ENCODE measurements at regions not wholly inside any gene's neighbourhood (a gene's known extent, or its start where the extent isn't known, plus 50 kb on each side); places are given as distances from the start of the nearest gene placed in this dataset.

GRCh38 chr22:48250286-48250895 lies 1487.9 kb downstream of the TBC1D22A start:
- peak overlapping the region; percentile 99 for H3K27ac ChIP-seq
- TF ChIP-seq POLR2AphosphoS5 (IDR thresholded peaks at IDR 0.05; ENCODE audit: borderline replicate concordance, low read depth, low read length) (no peak), FOXP2 (optimal IDR thresholded peaks at IDR 0.05; ENCODE audit: control extremely low read depth, extremely low read length, insufficient read depth) (no peak), EZH2 (IDR thresholded peaks at IDR 0.05) (no peak)
- H3K9ac ChIP-seq (ENCODE audit: insufficient read length) = peak overlapping the region; percentile 67

GRCh38 chr22:48249713-48250268 lies 1487.3 kb downstream of the TBC1D22A start:
- H3K27ac ChIP-seq = peak overlapping the region; percentile 99
- no peaks in the 10 kb centered on the region for H3K9me3 ChIP-seq (ENCODE audit: low read depth, low read length)
- DNase-seq (ENCODE audit: low read depth, low spot score) = peak; percentile 94
- H3K9ac ChIP-seq (ENCODE audit: insufficient read length) = peak overlapping the region; percentile 67
- no peak for TF ChIP-seq EZH2 (IDR thresholded peaks at IDR 0.05)
- peak; percentile 56 for TF ChIP-seq FOXP2 (optimal IDR thresholded peaks at IDR 0.05; ENCODE audit: control extremely low read depth, extremely low read length, insufficient read depth)
- H3K36me3 ChIP-seq (ENCODE audit: insufficient read depth, low read length) = no peaks in the 10 kb centered on the region
- peak overlapping the region; percentile 60 for H3K4me3 ChIP-seq

More at GRCh38 chr22:48250286-48250895, 1487.9 kb downstream of the TBC1D22A start:
- H3K9me3 ChIP-seq (ENCODE audit: low read depth, low read length) = no peaks in the 10 kb centered on the region
- peak overlapping the region; percentile 60 for H3K4me3 ChIP-seq
- no peaks in the 10 kb centered on the region for H3K36me3 ChIP-seq (ENCODE audit: insufficient read depth, low read length)
- no peak for DNase-seq (ENCODE audit: low read depth, low spot score)

- peak; percentile 90 for DNase-seq (ENCODE audit: low read depth, low spot score)
- TF ChIP-seq POLR2AphosphoS5 (IDR thresholded peaks at IDR 0.05; ENCODE audit: borderline replicate concordance, low read depth, low read length) (0 out of 2 replicates have a peak, but pooled peaks have one; percentile 15), FOXP2 (optimal IDR thresholded peaks at IDR 0.05; ENCODE audit: control extremely low read depth, extremely low read length, insufficient read depth) (no peak)
- H3K4me3 ChIP-seq = peak overlapping the region; percentile 71
- no peaks in the 10 kb centered on the region for H3K9me3 ChIP-seq (ENCODE audit: low read depth, low read length)
- peak overlapping the region; percentile 99 for H3K27ac ChIP-seq
- H3K36me3 ChIP-seq (ENCODE audit: insufficient read depth, low read length) = no peaks in the 10 kb centered on the region
- peak overlapping the region; percentile 65 for H3K9ac ChIP-seq (ENCODE audit: insufficient read length)
Observed at GRCh38 chr22:48248901-48249455, 1486.5 kb downstream of the TBC1D22A start.

GRCh38 chr22:48247829-48248228 lies 1485.4 kb downstream of the TBC1D22A start:
- no peaks in the 10 kb centered on the region for H3K36me3 ChIP-seq (ENCODE audit: insufficient read depth, low read length)
- peak overlapping the region; percentile 99 for H3K27ac ChIP-seq
- DNase-seq (ENCODE audit: low read depth, low spot score) = no peak

GRCh38 chr22:48245196-48245485 lies 1482.7 kb downstream of the TBC1D22A start:
- no peak overlapping the region for H3K4me3 ChIP-seq
- DNase-seq (ENCODE audit: low read depth, low spot score) = no peak
- no peaks in the 10 kb centered on the region for H3K9me3 ChIP-seq (ENCODE audit: low read depth, low read length)
- no peak overlapping the region for H3K27ac ChIP-seq
- TF ChIP-seq EZH2 (IDR thresholded peaks at IDR 0.05) = no peak
- TF ChIP-seq POLR2AphosphoS5 (IDR thresholded peaks at IDR 0.05; ENCODE audit: borderline replicate concordance, low read depth, low read length) = no peak
- no peak for TF ChIP-seq FOXP2 (optimal IDR thresholded peaks at IDR 0.05; ENCODE audit: control extremely low read depth, extremely low read length, insufficient read depth)
- H3K9ac ChIP-seq (ENCODE audit: insufficient read length) = no peak overlapping the region
- no peaks in the 10 kb centered on the region for H3K36me3 ChIP-seq (ENCODE audit: insufficient read depth, low read length)

More at GRCh38 chr22:48247829-48248228, 1485.4 kb downstream of the TBC1D22A start:
- no peaks in the 10 kb centered on the region for H3K9me3 ChIP-seq (ENCODE audit: low read depth, low read length)
- H3K9ac ChIP-seq (ENCODE audit: insufficient read length) = peak overlapping the region; percentile 74
- no peak overlapping the region for H3K4me3 ChIP-seq
- TF ChIP-seq EZH2 (IDR thresholded peaks at IDR 0.05) = no peak
- TF ChIP-seq POLR2AphosphoS5 (IDR thresholded peaks at IDR 0.05; ENCODE audit: borderline replicate concordance, low read depth, low read length) = no peak
- no peak for TF ChIP-seq FOXP2 (optimal IDR thresholded peaks at IDR 0.05; ENCODE audit: control extremely low read depth, extremely low read length, insufficient read depth)

GRCh38 chr22:48244388-48245195 lies 1482.1 kb downstream of the TBC1D22A start:
- TF ChIP-seq POLR2AphosphoS5 (IDR thresholded peaks at IDR 0.05; ENCODE audit: borderline replicate concordance, low read depth, low read length) = no peak
- no peak for TF ChIP-seq EZH2 (IDR thresholded peaks at IDR 0.05)
- TF ChIP-seq FOXP2 (optimal IDR thresholded peaks at IDR 0.05; ENCODE audit: control extremely low read depth, extremely low read length, insufficient read depth) = no peak
- DNase-seq (ENCODE audit: low read depth, low spot score) = no peak
- no peak overlapping the region for H3K4me3 ChIP-seq
- no peaks in the 10 kb centered on the region for H3K9me3 ChIP-seq (ENCODE audit: low read depth, low read length)
- H3K27ac ChIP-seq = no peak overlapping the region
- H3K36me3 ChIP-seq (ENCODE audit: insufficient read depth, low read length) = no peaks in the 10 kb centered on the region
- H3K9ac ChIP-seq (ENCODE audit: insufficient read length) = no peak overlapping the region

GRCh38 chr22:48242461-48242864 lies 1480.0 kb downstream of the TBC1D22A start:
- Histone ChIP-seq H3K9me3 (ENCODE audit: low read depth, low read length) (no peaks in the 10 kb centered on the region), H3K9ac (ENCODE audit: insufficient read length) (no peak overlapping the region), H3K27ac (0 out of 2 replicates have a peak overlapping the region, but pooled peaks have one; percentile 32), H3K4me3 (no peak overlapping the region), H3K36me3 (ENCODE audit: insufficient read depth, low read length) (no peaks in the 10 kb centered on the region)
- DNase-seq (ENCODE audit: low read depth, low spot score) = no peak
- TF ChIP-seq EZH2 (IDR thresholded peaks at IDR 0.05) (no peak), FOXP2 (optimal IDR thresholded peaks at IDR 0.05; ENCODE audit: control extremely low read depth, extremely low read length, insufficient read depth) (no peak), POLR2AphosphoS5 (IDR thresholded peaks at IDR 0.05; ENCODE audit: borderline replicate concordance, low read depth, low read length) (no peak)

- TF ChIP-seq POLR2AphosphoS5 (IDR thresholded peaks at IDR 0.05; ENCODE audit: borderline replicate concordance, low read depth, low read length) (no peak), EZH2 (IDR thresholded peaks at IDR 0.05) (no peak), FOXP2 (optimal IDR thresholded peaks at IDR 0.05; ENCODE audit: control extremely low read depth, extremely low read length, insufficient read depth) (no peak)
- 0 out of 2 replicates have a peak overlapping the region, but pooled peaks have one; percentile 32 for H3K27ac ChIP-seq
Observed at GRCh38 chr22:48241658-48242057, 1479.2 kb downstream of the TBC1D22A start.

More at GRCh38 chr22:48241658-48242057, 1479.2 kb downstream of the TBC1D22A start:
- no peak overlapping the region for H3K9ac ChIP-seq (ENCODE audit: insufficient read length)
- no peak overlapping the region for H3K4me3 ChIP-seq
- no peaks in the 10 kb centered on the region for H3K9me3 ChIP-seq (ENCODE audit: low read depth, low read length)
- no peaks in the 10 kb centered on the region for H3K36me3 ChIP-seq (ENCODE audit: insufficient read depth, low read length)
- DNase-seq (ENCODE audit: low read depth, low spot score) = no peak
